ENCODE measurements at regions not wholly inside any gene's neighbourhood (a gene's known extent, or its start where the extent isn't known, plus 50 kb on each side); places are given as distances from the start of the nearest gene placed in this dataset.

- TF ChIP-seq, protein P1, sequence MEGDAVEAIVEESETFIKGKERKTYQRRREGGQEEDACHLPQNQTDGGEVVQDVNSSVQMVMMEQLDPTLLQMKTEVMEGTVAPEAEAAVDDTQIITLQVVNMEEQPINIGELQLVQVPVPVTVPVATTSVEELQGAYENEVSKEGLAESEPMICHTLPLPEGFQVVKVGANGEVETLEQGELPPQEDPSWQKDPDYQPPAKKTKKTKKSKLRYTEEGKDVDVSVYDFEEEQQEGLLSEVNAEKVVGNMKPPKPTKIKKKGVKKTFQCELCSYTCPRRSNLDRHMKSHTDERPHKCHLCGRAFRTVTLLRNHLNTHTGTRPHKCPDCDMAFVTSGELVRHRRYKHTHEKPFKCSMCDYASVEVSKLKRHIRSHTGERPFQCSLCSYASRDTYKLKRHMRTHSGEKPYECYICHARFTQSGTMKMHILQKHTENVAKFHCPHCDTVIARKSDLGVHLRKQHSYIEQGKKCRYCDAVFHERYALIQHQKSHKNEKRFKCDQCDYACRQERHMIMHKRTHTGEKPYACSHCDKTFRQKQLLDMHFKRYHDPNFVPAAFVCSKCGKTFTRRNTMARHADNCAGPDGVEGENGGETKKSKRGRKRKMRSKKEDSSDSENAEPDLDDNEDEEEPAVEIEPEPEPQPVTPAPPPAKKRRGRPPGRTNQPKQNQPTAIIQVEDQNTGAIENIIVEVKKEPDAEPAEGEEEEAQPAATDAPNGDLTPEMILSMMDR (conservative IDR thresholded peaks at IDR 0.05; ENCODE audit: low read length), result no peak
- TF ChIP-seq EZH2phosphoT487 (IDR thresholded peaks at IDR 0.05; ENCODE audit: borderline replicate concordance, low read depth, low read length), result no peak
Measured at GRCh38 chr3:68428495-68428894, 503.9 kb downstream of the TAFA4 start.
